ENCODE measurements at regions not wholly inside any gene's neighbourhood (a gene's known extent, or its start where the extent isn't known, plus 50 kb on each side); places are given as distances from the start of the nearest gene placed in this dataset.

GRCh38 chr14:50018933-50019210, 97.5 kb downstream of the VCPKMT start:
- TF ChIP-seq REST (IDR thresholded peaks at IDR 0.05; ENCODE audit: insufficient read depth in 1 of 2, low read depth in 2 of 2, low read length in 2 of 2) (no peak), POLR2AphosphoS5 (IDR thresholded peaks at IDR 0.05; ENCODE audit: low read depth, low read length) (no peak)

All from PFSK-1 (cell line).